ENCODE measurements at regions not wholly inside any gene's neighbourhood (a gene's known extent, or its start where the extent isn't known, plus 50 kb on each side); places are given as distances from the start of the nearest gene placed in this dataset.
"Not testable (repeated sequence)": the region's sequence is repeated elsewhere in the genome, so short reads cannot be mapped to it uniquely, and the experiment has no call there.

GRCh38 chr2:48227617-48228344 lies 86.7 kb upstream of the FOXN2 start:
- Histone ChIP-seq H3K27ac (ENCODE audit: low read depth, low read length) (no peak overlapping the region), H3K36me3 (ENCODE audit: insufficient read depth, low read length) (no peaks in the 10 kb centered on the region), H3K4me1 (ENCODE audit: insufficient read depth, low read length) (no peaks in the 10 kb centered on the region), H3K9me3 (ENCODE audit: insufficient read depth, low read depth, low read length) (no peaks in the 10 kb centered on the region), H3K27me3 (ENCODE audit: insufficient read depth, low read length) (no peaks in the 10 kb centered on the region), H3K4me3 (ENCODE audit: low read length) (no peak overlapping the region), H3K9ac (ENCODE audit: low read depth, low read length) (no peak overlapping the region)
- WGBS = 91% methylated on average over 3 of the region's 3 CpGs

- Histone ChIP-seq H3K27ac (ENCODE audit: low read depth, low read length) (no peak overlapping the region), H3K4me1 (ENCODE audit: insufficient read depth, low read length) (no peaks in the 10 kb centered on the region), H3K9ac (ENCODE audit: low read depth, low read length) (no peak overlapping the region), H3K9me3 (ENCODE audit: insufficient read depth, low read depth, low read length) (no peaks in the 10 kb centered on the region), H3K4me3 (ENCODE audit: low read length) (no peak overlapping the region), H3K36me3 (ENCODE audit: insufficient read depth, low read length) (no peaks in the 10 kb centered on the region), H3K27me3 (ENCODE audit: insufficient read depth, low read length) (no peaks in the 10 kb centered on the region)
- 90% methylated on average over 2 of the region's 2 CpGs for WGBS
Observed at GRCh38 chr2:48228345-48228684, 86.2 kb upstream of the FOXN2 start.

DNA sequence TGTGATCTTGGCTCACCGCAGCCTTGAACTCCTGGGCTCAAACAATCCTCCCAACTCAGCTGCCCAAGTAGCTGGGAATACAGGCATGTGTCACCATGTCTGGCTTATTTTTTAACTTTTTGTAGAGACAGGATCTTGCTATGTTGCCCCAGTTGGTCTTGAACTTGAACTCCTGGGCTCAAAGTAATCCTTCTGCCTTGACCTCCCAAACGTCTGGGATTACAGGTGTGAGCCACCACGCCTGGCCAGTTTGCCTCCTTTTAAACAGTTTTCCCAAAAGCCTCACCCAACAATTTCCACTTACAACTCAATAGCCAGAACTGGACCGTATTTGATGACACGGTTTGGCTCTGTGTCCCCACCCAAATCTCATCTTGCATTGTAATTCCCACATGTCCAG lies 85.4 kb upstream of the FOXN2 start:
- Histone ChIP-seq H3K4me1 (ENCODE audit: insufficient read depth, low read length) (no peaks in the 10 kb centered on the region), H3K4me3 (ENCODE audit: low read length) (no peak overlapping the region), H3K27ac (ENCODE audit: low read depth, low read length) (no peak overlapping the region), H3K27me3 (ENCODE audit: insufficient read depth, low read length) (no peaks in the 10 kb centered on the region), H3K36me3 (ENCODE audit: insufficient read depth, low read length) (no peaks in the 10 kb centered on the region), H3K9me3 (ENCODE audit: insufficient read depth, low read depth, low read length) (no peaks in the 10 kb centered on the region), H3K9ac (ENCODE audit: low read depth, low read length) (no peak overlapping the region)
- WGBS = 98% methylated on average over 5 of the region's 5 CpGs

GRCh38 chr2:48230834-48231233 lies 83.6 kb upstream of the FOXN2 start:
- 97% methylated on average over 2 of the region's 3 CpGs for WGBS
- Histone ChIP-seq H3K27ac (ENCODE audit: low read depth, low read length) (no peak overlapping the region), H3K9me3 (ENCODE audit: insufficient read depth, low read depth, low read length) (no peaks in the 10 kb centered on the region), H3K36me3 (ENCODE audit: insufficient read depth, low read length) (no peaks in the 10 kb centered on the region), H3K9ac (ENCODE audit: low read depth, low read length) (no peak overlapping the region), H3K4me1 (ENCODE audit: insufficient read depth, low read length) (no peaks in the 10 kb centered on the region), H3K27me3 (ENCODE audit: insufficient read depth, low read length) (no peaks in the 10 kb centered on the region), H3K4me3 (ENCODE audit: low read length) (no peak overlapping the region)

DNA sequence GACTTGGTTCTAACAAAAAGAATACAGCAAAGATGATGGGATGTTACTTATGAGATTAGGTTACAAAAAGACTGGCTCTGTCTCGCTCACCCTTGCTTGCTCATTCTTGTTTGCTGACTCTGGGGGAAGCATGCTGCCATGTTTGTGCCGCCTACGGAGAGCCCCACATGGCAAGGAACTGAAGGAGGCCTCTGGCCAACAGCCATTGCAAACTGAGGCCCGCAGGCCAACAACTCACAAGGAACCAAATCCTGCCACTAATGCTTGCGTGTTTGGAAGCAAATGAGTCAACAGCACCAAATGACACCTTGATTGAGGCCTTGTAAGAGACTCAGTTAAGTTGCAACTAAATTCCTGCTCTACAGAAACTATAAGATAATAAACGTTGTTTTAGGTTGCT lies 82.1 kb upstream of the FOXN2 start:
- H3K4me3 ChIP-seq (ENCODE audit: low read length) = no peak overlapping the region
- no peaks in the 10 kb centered on the region for H3K27me3 ChIP-seq (ENCODE audit: insufficient read depth, low read length)
- H3K27ac ChIP-seq (ENCODE audit: low read depth, low read length) = no peak overlapping the region
- no peaks in the 10 kb centered on the region for H3K4me1 ChIP-seq (ENCODE audit: insufficient read depth, low read length)
- no peak overlapping the region for H3K9ac ChIP-seq (ENCODE audit: low read depth, low read length)
- no peaks in the 10 kb centered on the region for H3K36me3 ChIP-seq (ENCODE audit: insufficient read depth, low read length)
- 91% methylated on average over 5 of the region's 6 CpGs for WGBS
- H3K9me3 ChIP-seq (ENCODE audit: insufficient read depth, low read depth, low read length) = no peaks in the 10 kb centered on the region

DNA sequence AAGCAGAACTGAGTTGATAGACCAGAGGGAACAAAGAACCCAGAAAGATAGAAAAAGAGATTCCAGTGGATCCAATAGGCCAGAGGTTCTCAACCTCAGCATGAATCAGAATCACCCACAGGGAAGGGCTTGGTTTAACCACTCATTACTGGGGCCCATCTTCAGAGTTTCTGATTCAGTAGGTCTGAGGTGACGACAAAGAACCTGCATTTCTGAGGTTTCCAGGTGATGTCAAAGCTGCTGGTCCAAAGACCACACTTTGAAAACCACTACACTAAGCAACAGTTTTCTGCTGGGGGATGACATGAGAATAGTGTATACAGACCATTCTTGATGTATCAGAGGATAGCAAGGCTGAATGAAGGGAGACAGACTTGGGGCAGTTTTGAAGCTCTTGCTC lies 81.5 kb upstream of the FOXN2 start:
- H3K4me1 ChIP-seq (ENCODE audit: insufficient read depth, low read length) = no peaks in the 10 kb centered on the region
- no peak overlapping the region for H3K9ac ChIP-seq (ENCODE audit: low read depth, low read length)
- H3K4me3 ChIP-seq (ENCODE audit: low read length) = no peak overlapping the region
- H3K9me3 ChIP-seq (ENCODE audit: insufficient read depth, low read depth, low read length) = no peaks in the 10 kb centered on the region
- H3K27me3 ChIP-seq (ENCODE audit: insufficient read depth, low read length) = no peaks in the 10 kb centered on the region
- H3K27ac ChIP-seq (ENCODE audit: low read depth, low read length) = no peak overlapping the region
- WGBS = 91% methylated on average over 1 of the region's 1 CpG
- H3K36me3 ChIP-seq (ENCODE audit: insufficient read depth, low read length) = no peaks in the 10 kb centered on the region

DNA sequence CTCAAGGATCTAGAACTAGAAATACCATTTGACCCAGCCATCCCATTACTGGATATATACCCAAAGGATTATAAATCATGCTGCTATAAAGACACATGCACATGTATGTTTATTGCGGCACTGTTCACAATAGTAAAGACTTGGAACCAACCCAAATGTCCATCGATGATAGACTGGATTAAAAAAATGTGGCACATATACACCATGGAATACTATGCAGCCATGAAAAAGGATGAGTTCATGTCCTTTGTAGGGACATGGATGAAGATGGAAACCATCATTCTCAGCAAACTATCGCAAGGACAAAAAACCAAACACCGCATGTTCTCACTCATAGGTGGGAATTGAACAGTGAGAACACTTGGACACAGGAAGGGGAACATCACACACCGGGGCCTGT lies 80.7 kb upstream of the FOXN2 start:
- not testable (repeated sequence) for H3K9ac ChIP-seq (ENCODE audit: low read depth, low read length); H3K27me3 ChIP-seq (ENCODE audit: insufficient read depth, low read length); H3K4me1 ChIP-seq (ENCODE audit: insufficient read depth, low read length); H3K27ac ChIP-seq (ENCODE audit: low read depth, low read length); H3K36me3 ChIP-seq (ENCODE audit: insufficient read depth, low read length); H3K9me3 ChIP-seq (ENCODE audit: insufficient read depth, low read depth, low read length); H3K4me3 ChIP-seq (ENCODE audit: low read length)
- WGBS = 100% methylated on average over 1 of the region's 5 CpGs

GRCh38 chr2:48235076-48235475 lies 79.4 kb upstream of the FOXN2 start:
- WGBS = 96% methylated on average over 5 of the region's 5 CpGs
- no peaks in the 10 kb centered on the region for H3K36me3 ChIP-seq (ENCODE audit: insufficient read depth, low read length)
- no peak overlapping the region for H3K27ac ChIP-seq (ENCODE audit: low read depth, low read length)
- H3K9me3 ChIP-seq (ENCODE audit: insufficient read depth, low read depth, low read length) = no peaks in the 10 kb centered on the region
- no peaks in the 10 kb centered on the region for H3K27me3 ChIP-seq (ENCODE audit: insufficient read depth, low read length)
- H3K4me3 ChIP-seq (ENCODE audit: low read length) = no peak overlapping the region
- H3K4me1 ChIP-seq (ENCODE audit: insufficient read depth, low read length) = no peaks in the 10 kb centered on the region
- no peak overlapping the region for H3K9ac ChIP-seq (ENCODE audit: low read depth, low read length)

DNA sequence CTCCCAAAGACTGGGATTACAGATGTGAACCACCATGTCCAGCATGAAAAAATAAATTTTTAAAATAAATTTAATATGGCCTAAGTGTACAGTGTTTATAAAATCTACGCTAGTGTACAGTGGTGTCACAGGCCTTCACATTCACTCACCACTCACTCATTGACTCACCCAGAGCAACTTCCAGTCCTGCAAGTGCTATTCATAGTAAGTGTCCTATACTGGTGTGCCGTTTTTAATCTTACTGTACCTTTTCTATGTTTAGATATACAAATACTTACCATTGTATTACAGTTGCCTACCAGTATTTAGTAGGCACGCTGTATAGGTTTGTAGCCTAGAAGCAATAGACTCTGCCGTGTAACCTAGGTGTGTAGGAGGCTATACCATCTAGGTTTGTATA lies 76.1 kb upstream of the FOXN2 start:
- H3K4me3 ChIP-seq (ENCODE audit: low read length) = no peak overlapping the region
- no peaks in the 10 kb centered on the region for H3K36me3 ChIP-seq (ENCODE audit: insufficient read depth, low read length)
- H3K4me1 ChIP-seq (ENCODE audit: insufficient read depth, low read length) = no peaks in the 10 kb centered on the region
- H3K9ac ChIP-seq (ENCODE audit: low read depth, low read length) = no peak overlapping the region
- H3K9me3 ChIP-seq (ENCODE audit: insufficient read depth, low read depth, low read length) = no peaks in the 10 kb centered on the region
- no peak overlapping the region for H3K27ac ChIP-seq (ENCODE audit: low read depth, low read length)
- WGBS = 100% methylated on average over 3 of the region's 4 CpGs
- H3K27me3 ChIP-seq (ENCODE audit: insufficient read depth, low read length) = no peaks in the 10 kb centered on the region

GRCh38 chr2:48240912-48241311 lies 73.6 kb upstream of the FOXN2 start:
- no peaks in the 10 kb centered on the region for H3K27me3 ChIP-seq (ENCODE audit: insufficient read depth, low read length)
- no peaks in the 10 kb centered on the region for H3K9me3 ChIP-seq (ENCODE audit: insufficient read depth, low read depth, low read length)
- no peaks in the 10 kb centered on the region for H3K4me1 ChIP-seq (ENCODE audit: insufficient read depth, low read length)
- H3K4me3 ChIP-seq (ENCODE audit: low read length) = no peak overlapping the region
- WGBS = 89% methylated on average over 9 of the region's 9 CpGs
- no peaks in the 10 kb centered on the region for H3K36me3 ChIP-seq (ENCODE audit: insufficient read depth, low read length)
- H3K9ac ChIP-seq (ENCODE audit: low read depth, low read length) = no peak overlapping the region
- H3K27ac ChIP-seq (ENCODE audit: low read depth, low read length) = no peak overlapping the region

DNA sequence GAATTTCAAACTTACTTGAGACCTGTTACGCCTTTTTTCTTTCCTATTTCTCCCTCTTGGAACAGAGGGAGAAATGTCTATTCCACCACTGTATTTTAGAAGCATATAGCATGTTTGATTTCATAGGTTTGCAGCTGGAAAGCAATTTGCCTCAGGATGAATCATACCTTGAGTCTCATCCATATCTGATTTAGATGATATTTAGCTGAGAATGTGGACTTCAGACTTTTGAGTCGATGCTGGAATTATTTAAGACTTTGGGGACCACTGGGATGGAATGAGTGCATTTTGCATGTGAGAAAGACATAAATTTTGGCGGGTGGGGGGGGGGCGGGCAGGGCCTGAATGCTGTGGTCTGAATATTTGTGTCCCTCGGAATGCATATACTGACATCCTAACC lies 67.3 kb upstream of the FOXN2 start:
- Histone ChIP-seq H3K36me3 (ENCODE audit: insufficient read depth, low read length) (no peaks in the 10 kb centered on the region), H3K4me3 (ENCODE audit: low read length) (no peak overlapping the region), H3K27me3 (ENCODE audit: insufficient read depth, low read length) (no peaks in the 10 kb centered on the region), H3K4me1 (ENCODE audit: insufficient read depth, low read length) (peaks cover 7% of the 10 kb centered on the region), H3K9ac (ENCODE audit: low read depth, low read length) (no peak overlapping the region), H3K9me3 (ENCODE audit: insufficient read depth, low read depth, low read length) (no peaks in the 10 kb centered on the region), H3K27ac (ENCODE audit: low read depth, low read length) (no peak overlapping the region)
- 91% methylated on average over 3 of the region's 5 CpGs for WGBS

Measured in HUES64 (cell line).